NCI-H2196 treated with DMSO at 0.1 percent for 48 hours (cell line): ENCODE measurements at regions not wholly inside any gene's neighbourhood (a gene's known extent, or its start where the extent isn't known, plus 50 kb on each side); places are given as distances from the start of the nearest gene placed in this dataset.

ENCODE experiments used
- DNase-seq: peaks from one replicate; lab custom pipeline; 2025; ENCODE audit not compliant: unreplicated experiment; lab: John Stamatoyannopoulos, UW

DNA sequence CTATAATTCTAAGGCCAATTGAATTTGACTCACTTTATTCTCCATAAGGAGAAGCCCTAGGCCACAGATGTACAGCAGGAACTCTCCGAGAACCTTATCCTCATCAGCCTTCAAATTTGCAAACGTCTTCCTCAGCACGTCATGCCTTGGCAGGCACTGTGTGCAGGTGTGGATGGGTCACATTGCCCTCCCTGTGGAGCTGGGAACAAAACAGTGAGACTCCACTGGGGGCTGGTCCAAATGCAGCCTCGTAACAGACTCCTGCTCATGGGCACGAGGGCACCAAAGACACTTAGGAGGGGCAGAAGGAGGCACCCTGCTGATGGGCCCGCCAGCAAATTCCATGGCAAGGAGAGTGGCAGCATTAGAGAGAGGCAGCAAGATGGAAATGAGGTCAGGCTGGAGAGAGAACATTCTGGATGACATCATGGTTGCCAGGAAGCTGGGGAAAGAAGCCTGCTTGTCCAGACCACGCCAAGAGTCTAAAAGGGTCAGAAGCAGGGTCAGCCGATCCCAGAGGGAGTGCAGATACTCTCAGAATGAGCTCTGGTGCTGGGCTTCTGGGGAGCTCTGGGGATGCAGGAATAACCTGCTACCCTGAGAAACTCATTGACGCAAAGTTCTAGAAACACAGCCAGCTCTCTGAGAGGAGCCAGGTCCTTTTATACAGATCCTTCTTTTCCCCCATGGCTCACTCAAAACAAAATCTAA is 242.2 kb downstream of the B3GLCT start:
- no peak for DNase-seq

DNA sequence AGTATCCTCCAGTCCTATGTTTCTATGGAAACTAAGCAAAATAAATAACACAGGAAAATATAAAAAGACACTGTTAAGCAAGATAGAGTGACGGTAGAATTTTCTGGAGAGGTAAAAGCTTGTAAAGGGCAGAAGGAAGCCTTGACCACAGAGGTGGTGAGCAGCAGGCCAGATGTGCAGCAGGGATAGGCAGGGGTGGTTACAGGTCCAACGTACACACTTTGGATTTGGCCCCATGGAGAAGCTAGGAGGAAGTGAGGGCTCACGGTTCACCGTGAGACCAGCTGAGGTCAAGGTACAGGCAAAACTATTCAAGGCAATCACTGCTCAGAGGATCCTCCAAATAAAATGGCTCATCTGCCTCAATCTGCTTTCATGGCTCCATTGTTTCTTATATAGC is 242.8 kb downstream of the B3GLCT start:
- no peak for DNase-seq

DNA sequence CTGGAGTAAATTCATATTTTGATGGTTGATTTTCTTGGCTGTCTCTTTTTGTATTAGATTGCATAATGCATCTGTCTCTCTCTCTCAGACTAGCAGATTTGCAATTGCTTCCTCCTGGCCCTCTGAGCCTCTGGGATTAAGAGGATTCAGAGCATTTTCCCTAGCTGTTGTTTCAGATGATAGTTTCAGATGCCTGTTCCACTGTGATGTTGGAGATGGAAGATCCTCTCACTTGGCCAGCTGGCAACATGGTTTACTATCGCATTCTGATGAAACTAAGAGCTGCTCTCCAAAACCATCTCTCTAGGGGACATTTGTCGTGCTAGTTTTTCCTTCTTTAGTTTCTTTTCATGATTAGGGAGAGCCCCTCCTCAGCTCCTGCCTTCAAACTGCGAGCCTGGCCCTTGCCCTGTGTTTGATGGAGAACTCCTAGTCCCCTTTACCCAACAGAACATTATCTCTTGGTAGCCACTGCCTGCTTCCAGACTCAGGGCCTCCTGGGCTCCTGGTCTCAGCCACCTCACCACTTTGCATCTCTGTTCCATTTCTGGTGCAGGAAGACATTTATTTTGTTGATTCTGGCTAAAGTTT is 244.6 kb downstream of the B3GLCT start:
- no peak for DNase-seq

DNA sequence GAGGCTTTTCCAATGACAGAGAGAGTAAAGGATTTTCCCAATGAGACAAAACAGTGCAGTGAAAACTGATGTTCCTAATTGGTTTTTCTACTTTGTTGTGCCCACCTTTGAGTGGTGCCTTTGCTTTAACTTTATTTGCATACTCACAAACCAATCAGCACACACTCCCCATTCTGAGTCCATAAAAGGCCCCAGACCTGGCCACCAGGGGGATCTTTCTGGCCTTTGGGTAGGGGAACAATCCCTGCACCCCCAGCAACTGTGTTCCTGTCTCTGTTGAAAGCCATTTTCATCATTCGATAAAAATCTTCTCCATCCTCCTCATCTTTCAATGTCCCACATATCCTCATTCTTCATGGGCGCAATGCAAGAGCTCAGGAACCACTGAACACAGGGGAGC is 252.8 kb downstream of the B3GLCT start:
- DNase-seq = no peak

DNA sequence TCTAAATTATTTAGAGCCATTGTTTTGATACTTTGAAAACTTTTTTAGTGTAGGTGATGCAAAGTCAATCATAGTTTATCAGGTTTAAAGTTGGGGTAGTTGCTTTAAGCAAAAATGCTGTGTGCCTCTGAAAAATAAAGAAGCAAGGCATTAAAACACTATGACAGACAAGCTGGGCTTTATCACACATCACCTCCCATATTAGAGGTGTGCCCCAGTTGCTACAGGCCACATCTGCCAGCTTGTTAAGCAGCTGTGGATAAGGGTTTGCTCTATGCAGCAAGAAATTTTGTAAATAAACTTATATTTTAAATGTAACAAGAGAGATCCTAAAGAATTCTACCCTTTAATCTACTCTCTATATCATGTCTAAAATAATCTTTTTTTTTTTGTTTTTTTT is 255.8 kb downstream of the B3GLCT start:
- no peak for DNase-seq

DNA sequence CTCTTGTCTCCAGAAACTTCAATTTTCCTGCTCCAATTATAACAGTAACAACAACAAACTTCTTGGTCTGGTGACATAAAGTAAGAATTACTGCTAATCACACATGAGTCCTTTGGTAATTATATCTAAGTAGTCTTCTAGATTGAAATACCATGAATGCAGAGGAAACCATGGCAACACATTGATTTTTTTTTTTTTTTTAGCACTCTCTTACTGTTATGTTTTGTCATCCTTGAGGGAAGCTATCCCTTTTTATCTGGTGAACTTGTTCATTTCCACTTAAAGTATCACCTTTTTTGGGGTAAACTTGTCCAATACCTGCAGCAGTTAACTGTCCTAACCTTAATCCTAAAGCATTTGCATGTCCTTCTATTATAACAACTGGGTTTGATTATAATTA is 256.3 kb downstream of the B3GLCT start:
- DNase-seq = no peak

DNA sequence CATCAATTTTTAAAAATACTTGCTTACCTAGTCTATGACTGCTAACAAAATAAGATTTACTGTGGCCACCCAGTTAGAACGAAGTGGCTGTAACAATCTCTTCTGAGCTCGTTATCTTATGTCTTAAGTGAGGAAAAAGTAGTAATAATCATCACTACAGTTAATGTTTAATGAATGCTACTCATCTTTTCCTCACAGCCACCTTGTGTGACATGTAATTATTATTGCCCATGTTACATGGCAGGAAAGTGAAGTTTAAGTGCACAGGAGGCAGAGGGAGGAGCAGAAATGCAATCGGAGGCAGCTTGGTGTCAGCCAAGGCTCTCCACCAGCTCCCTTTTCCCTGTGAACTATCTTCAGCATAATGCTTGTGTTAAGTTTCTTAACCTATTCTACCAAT is 260.3 kb downstream of the B3GLCT start:
- DNase-seq = no peak

DNA sequence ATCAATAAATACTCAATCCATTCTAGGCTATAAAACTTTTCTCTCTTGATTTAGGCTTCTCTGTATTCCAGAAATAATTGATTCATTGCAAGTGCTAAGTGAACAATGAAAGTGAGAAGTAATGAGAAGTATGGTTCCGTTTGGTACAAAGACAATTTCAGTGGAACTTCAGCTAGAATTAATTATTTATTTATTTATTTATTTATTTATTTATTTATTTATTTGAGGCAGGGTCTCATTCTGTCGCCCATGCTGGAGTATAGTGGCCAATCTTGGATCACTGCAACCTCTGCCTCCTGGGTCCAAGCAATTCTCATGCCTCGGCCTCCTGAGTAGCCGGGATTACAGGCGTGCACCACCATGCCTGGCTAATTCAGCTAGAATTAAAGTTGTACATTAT is 262.1 kb downstream of the B3GLCT start:
- DNase-seq = no peak

DNA sequence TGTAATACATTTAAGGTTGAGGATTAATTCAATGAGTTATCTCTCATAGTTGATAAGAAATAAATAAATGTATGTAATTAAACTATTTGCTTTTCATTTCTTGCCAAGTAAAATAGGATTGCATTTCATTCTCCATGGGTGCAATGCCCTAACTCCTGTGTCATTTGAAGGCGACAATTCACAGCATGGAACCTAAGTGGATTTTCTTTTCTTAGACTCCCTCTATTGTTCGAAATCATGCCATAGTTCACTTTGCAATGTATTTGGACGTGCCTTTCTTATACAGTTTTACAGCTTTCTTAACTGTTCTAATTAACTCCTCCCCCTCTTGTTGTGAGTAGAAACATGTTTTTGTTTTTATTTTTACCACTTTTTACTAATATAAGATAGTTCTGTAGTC is 263.0 kb downstream of the B3GLCT start:
- DNase-seq = no peak

DNA sequence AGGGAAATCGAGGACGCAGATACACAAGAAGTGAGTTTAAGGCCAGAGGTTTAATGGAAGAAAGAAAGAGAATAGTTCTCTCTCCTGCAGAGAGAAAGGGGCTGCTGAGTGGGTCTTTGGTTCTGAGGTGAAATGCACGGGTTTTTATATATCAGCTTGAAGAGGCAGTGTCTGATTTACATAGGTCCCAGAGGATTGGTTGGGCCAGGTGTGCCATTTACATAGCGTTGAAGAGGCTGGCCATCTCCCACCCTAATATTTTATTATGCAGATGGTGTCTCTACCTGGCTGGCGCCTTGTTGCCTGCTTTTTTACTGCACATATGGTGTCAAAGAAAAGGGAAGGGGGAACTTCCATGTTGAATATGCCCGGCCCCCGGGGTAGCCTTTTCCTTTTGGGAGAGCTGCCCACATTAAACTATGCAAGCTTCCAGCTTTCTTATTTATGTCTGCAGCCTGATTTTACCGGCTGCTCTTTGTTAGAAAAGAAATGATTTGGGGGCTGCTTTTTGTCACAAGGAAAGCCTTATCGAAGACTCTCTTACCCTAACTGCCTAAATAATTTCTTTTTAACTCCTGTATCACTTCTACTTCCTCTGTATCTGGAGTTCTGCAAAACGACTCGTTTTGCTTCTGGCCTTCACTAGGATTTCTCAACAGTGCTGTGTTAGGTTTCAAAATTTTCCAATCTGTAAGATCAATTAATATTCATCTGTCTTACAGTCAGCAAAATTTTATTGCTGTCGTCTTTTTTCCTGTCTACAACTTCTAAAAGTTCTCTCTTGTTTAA is 268.5 kb downstream of the B3GLCT start:
- no peak for DNase-seq

DNA sequence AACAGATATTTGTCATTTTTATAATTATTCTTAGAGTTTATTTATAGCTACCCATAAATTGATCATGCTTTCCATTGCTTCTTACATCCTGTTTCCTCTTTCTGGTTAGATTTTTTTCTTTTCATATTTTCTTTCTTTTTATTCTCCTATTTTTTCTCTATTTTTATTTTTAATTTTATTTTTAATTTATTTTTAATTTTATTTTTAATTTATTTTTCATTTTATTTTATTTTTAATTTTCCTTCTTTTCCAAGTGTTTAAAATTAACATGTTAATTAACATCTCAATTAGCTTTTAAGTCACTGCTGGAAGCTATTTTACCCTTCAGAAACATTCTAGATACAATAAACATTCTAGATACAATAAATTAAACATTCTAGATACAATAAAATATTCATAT is 269.6 kb downstream of the B3GLCT start:
- no peak for DNase-seq

DNA sequence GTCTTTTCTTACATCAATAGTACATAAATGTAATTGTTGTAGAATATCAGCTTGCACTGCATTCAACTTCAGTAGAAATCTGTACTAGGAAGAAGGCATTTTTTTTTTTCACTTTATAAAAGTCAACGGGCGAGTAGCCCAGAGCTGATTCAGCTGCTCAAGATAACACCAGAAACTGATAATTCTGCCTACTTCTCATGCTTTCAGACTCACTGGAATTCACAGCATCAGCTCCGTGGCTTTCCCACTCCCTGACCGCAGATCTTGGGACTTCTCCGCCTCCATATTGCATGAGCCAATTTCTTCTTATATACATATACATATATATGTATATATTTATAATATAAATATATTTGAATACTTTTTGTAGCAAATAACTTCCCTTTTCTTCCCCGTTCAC is 263.1 kb upstream of the RXFP2 start:
- DNase-seq = no peak

DNA sequence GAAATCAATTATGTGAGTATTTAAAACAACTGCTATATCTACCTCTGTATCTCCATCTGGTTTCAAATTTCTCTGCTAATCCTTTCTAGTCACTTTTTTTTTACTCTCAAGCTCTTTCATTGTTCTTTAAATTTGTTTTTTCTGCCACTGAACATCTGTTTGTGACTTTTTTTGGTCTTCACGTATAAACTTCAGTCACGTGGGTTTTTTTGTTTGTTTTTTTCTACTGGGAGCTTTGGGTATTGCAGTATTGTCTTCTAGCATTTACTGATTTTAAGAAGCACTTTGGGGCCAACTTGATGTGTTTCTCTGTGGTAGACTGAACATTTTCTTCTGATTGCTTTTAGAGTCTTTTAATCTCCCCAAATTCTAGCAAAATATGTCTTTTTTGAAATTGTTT is 262.6 kb upstream of the RXFP2 start:
- DNase-seq = no peak

DNA sequence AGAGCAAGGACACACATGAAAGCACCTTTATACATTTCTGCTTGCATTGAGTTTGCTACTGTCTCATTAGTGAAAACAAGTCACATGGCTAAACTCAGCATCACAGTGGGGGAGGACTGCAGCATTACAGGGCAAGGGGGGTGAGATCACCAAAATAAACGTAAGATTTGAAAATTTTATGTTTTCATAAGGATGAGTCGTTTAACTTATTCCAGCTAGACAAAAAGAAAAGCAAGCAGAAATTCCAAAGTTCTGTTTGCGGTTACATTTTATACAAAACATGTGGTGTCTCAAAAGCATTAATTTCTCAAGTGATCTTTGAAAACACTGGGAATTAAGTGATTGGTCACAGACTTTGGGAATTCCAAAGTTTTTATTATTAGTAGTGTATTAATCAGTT is 261.4 kb upstream of the RXFP2 start:
- no peak for DNase-seq

DNA sequence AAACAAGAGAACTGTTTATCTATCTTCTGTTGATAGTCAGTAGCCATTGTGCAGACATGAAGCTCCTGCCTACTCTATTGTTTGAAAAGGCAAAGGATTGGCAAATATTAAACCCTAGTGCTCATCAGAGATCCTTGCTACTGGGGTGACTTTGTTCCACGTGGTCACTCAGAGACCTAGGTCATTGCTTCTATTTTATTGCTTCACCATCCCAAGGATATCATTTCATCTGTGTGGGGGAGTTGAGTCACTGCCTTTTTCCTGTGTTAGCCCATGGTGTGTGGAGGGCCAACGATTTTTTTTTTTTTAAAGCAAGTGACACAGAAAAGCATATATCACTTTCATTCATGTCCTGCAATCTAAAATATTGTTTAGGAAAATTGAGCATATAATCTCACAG is 254.1 kb upstream of the RXFP2 start:
- DNase-seq = no peak

DNA sequence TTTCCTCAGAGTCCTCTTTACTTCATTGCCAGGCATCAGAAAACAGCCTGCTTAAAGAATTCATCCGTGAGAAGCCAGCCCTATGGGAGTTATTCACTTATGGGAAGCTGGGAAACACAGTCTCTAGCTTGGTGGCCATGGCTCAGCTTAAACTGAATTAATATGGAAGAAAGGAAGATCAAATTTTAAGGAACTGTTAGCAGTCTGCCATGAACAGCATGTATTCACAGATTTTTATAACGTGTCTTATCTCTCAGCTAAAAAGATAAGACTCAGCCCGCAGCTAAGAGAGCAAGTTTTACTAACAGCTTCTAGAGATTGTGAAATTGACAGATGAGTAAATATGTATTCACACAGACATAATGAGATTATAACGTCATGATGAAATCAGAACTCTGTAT is 253.7 kb upstream of the RXFP2 start:
- DNase-seq = no peak

DNA sequence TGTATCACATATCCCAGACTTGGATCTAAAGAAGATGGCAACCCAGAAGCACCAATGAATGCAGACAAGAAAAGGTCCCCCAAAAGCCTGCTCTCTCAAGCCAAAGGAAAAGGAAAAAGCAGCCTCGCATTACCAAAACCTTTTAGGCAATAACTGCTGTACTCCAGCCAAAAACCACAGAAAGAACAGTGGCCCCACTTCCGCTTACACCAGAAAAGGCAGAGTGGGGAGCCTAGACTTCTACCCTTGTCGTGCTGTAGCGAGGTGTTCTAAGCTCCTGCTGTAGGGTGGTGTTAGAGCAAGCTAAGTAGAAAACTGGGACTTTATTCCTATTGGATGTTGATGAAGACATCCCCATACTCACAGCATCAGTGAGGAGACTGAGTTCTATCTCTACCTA is 244.0 kb upstream of the RXFP2 start:
- no peak for DNase-seq

DNA sequence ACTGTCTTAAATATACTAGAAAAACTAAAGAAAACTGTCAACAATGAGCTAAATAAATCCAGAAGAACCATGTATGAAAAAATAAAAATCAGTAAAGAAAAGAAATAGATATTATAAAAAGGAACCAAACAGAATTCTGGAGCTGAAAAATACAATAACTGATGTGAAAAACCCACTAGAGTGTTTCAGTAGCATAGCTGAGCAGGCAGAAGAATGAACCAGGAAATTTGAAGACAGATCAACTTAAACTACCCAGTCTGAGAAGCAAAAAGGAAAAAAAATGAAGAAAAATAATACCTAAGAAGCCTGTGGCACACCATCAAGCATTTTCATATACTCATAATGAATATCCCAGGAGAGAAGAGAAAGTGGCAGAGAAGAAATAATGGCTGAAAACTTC is 240.1 kb upstream of the RXFP2 start:
- DNase-seq = no peak

DNA sequence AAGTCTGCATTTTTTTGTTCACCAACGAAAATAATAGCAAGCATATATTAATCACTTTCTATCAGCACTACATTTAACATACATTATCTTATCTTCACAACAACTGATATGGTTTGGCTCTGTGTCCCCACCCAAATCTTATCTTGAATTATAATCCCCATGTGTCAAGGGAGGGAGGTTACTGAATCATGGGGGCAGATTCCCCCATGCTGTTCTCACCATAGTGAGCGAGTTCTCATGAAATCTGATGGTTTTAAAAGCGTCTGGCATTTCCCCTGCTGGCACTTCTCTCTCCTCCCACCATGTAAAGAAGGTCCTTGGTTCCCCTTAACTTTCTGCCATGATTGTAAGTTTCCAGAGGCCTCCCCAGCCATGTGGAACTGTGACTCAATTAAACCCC is 235.7 kb upstream of the RXFP2 start:
- DNase-seq = no peak

DNA sequence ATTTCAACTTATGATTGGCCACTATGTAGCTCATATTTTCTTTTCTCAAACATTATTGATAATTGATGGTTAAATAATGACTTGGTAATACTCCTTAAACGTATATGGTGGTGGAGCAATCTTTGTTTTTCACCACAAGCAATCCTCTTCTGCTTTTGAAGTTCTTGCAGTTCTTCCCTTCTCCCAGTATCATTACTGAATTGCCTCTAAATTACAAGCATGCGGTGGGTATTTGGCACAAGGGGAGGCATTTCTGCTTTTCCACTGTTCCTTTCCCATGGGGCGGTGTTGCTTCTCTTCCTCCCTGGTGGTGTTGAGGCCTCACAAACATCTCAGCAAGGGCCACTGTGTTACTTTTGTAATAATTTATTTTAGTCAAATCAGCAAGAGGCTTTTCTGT is 234.4 kb upstream of the RXFP2 start:
- no peak for DNase-seq

DNA sequence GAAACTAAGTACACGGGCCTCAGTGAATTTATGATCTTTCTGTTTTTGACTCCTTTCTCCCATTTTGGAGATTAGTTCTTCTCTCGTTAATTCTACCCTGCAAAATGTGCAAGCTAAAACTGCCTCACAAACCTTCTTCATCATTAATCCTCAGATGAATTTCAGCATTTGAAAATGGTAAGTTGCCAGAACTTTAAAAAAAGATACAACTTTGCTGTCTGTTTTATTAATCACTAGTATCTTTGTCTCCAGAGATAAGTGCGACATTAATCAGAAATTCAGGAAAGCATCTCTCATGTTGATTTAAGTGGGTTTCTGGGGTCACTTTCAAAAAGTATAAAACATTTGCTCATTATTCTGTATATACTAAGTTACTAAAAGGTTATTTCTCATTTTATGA is 227.0 kb upstream of the RXFP2 start:
- DNase-seq = no peak

DNA sequence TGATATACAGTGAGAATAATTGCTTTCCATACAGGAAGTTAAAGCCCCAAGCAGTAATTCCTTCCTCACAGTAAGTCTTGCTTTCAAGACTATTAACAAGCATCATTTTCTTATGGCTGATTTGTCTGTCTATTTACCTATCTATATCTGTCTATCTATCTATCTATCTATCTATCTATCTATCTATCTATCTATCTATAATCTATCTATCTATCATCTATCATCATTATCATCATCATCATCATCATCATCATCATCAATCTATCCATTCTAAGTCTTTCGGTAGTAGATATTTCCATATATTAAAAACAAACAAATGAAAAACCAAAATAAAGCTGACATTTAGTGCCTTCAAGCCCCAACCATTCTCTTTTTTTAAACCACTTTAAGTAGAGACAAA is 224.4 kb upstream of the RXFP2 start:
- DNase-seq = no peak

DNA sequence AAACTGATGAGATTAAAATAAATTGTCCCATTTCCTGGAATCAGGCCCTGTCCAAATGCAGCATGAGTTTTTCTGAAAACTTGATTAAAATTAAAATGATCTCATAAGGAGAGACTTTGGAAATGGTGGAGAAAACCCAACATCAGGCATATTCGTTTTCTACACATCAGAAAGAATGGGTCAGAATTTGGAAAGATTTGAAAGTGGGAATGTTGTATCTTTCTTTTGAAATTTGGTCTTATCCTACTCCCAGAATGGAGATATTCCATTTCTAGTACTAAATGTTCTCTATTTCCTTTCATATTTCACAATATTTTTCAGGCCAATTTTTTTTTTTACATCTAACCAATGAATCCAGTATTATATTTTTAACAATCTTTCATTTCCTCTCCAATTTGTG is 223.9 kb upstream of the RXFP2 start:
- DNase-seq = no peak
